ENCODE measurements at regions not wholly inside any gene's neighbourhood (a gene's known extent, or its start where the extent isn't known, plus 50 kb on each side); places are given as distances from the start of the nearest gene placed in this dataset.

GRCh38 chr4:114078636-114079035, 99.2 kb upstream of the ARSJ start:
- TF ChIP-seq CTCF (conservative IDR thresholded peaks at IDR 0.05): no peak
- no peak for TF ChIP-seq EZH2 (IDR thresholded peaks at IDR 0.05; ENCODE audit: low read depth)

Data from PC-9 (cell line).